ENCODE measurements at regions not wholly inside any gene's neighbourhood (a gene's known extent, or its start where the extent isn't known, plus 50 kb on each side); places are given as distances from the start of the nearest gene placed in this dataset.
A peak's percentile ranks its signal among the peaks of the same experiment; 100 is the strongest.

DNA sequence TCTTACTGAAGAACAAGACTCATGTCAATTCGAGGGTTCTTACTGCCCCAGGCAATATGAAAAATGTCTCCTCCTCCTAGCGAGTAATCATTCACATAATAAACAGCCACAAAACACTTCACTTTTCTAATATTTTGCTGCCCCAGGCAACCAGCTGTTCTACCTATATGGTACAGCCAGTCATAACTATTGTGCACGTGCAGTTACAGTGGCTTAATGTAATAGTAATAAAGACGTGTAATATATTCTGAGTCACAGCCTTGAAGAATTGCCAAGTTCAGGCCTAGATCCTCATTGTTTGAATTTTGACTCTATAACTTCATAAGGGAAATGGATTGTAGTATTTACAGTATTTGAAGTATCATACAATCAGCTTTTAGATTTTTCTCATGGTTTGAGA, 1250.0 kb upstream of the GBE1 start:
- Histone ChIP-seq H3K4me1 (ENCODE audit: control insufficient read depth, insufficient read depth, low read length) (peaks cover 22% of the 10 kb centered on the region), H3K36me3 (ENCODE audit: control insufficient read depth, insufficient read depth, low read length) (no peaks in the 10 kb centered on the region), H3K9me3 (ENCODE audit: control insufficient read depth, insufficient read depth, low read length) (no peaks in the 10 kb centered on the region), H3K27me3 (ENCODE audit: control insufficient read depth, insufficient read depth, low read length) (no peaks in the 10 kb centered on the region), H3K9ac (ENCODE audit: low read depth, low read length) (no peak overlapping the region), H3K4me3 (ENCODE audit: low read depth, low read length) (no peak overlapping the region), H3K27ac (ENCODE audit: low read depth, low read length) (no peak overlapping the region)

DNA sequence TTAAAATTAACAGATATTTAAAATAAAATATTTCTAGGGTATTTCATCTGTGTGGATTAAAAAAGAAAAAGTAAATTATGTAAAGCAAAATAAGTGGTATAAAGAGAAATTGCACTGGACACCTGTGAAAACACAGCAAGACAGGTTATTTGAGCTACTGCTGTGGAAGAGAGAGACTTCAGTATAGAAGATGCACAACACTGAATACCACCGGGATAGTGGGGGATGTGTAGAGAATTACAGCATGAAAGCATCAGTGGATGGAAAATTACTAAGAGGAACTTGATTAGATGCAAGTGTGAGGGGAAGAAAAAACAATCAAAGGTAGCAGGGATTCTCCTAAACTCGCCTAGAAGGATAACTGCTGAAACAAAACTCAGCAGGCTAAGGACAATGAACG, 1242.5 kb upstream of the GBE1 start:
- Histone ChIP-seq H3K4me1 (ENCODE audit: control insufficient read depth, insufficient read depth, low read length) (peaks cover 82% of the 10 kb centered on the region), H3K9me3 (ENCODE audit: control insufficient read depth, insufficient read depth, low read length) (no peaks in the 10 kb centered on the region), H3K4me3 (ENCODE audit: low read depth, low read length) (no peak overlapping the region), H3K27ac (ENCODE audit: low read depth, low read length) (no peak overlapping the region), H3K27me3 (ENCODE audit: control insufficient read depth, insufficient read depth, low read length) (no peaks in the 10 kb centered on the region), H3K36me3 (ENCODE audit: control insufficient read depth, insufficient read depth, low read length) (no peaks in the 10 kb centered on the region), H3K9ac (ENCODE audit: low read depth, low read length) (no peak overlapping the region)

DNA sequence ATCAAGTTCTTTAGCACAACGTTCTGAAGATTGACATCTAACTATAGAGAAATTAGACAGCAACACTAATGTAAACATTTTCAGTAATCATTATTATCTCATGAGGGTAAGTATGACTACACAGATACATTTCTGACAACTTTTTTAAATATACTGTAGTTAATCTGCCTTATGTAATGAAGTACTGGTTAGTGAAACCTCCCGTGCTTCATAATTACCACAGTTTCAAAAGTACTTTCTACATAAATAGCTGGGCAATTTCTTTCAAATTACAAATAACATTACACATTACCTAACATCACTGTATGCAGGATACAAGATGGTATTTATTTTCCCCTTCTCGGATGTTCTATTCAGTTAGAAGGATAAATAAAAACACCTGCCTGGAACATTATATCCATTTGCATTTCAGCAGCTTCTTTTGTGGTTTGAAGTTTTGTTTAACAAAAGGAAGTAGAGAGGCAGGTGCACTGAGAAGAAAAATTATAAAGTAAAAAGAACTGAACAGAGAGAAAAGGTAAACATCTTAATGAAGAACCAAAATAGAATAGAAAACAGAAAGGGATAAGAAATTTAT, 1241.5 kb upstream of the GBE1 start:
- Histone ChIP-seq H3K27ac (ENCODE audit: low read depth, low read length) (no peak overlapping the region), H3K9ac (ENCODE audit: low read depth, low read length) (no peak overlapping the region), H3K4me1 (ENCODE audit: control insufficient read depth, insufficient read depth, low read length) (peaks cover 79% of the 10 kb centered on the region)

DNA sequence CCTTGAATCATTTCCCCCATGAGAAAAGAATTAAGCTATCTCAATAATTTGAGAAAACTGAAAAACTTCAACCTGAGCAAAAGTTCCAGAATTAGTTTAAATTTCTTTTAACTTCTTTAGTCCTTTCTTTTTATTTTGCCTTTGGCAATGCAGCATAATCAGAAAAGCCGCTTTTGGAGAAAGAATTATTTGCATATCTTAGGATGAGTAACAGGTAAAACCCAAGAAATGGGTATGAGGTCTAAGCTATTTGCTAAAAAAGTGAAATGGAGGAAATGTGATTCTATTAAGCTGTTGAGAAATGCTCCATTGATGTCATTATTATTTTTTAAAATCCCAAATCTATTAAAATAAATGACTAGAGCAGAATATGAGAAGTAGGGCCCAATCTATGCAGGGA, 1238.3 kb upstream of the GBE1 start:
- peaks cover 58% of the 10 kb centered on the region for H3K4me1 ChIP-seq (ENCODE audit: control insufficient read depth, insufficient read depth, low read length)
- no peaks in the 10 kb centered on the region for H3K36me3 ChIP-seq (ENCODE audit: control insufficient read depth, insufficient read depth, low read length)
- H3K27ac ChIP-seq (ENCODE audit: low read depth, low read length), result no peak overlapping the region
- no peak overlapping the region for H3K4me3 ChIP-seq (ENCODE audit: low read depth, low read length)
- no peaks in the 10 kb centered on the region for H3K27me3 ChIP-seq (ENCODE audit: control insufficient read depth, insufficient read depth, low read length)
- no peak overlapping the region for H3K9ac ChIP-seq (ENCODE audit: low read depth, low read length)
- no peaks in the 10 kb centered on the region for H3K9me3 ChIP-seq (ENCODE audit: control insufficient read depth, insufficient read depth, low read length)

More for the DNA sequence above, 1241.5 kb upstream of the GBE1 start:
- Histone ChIP-seq H3K9me3 (ENCODE audit: control insufficient read depth, insufficient read depth, low read length) (no peaks in the 10 kb centered on the region), H3K36me3 (ENCODE audit: control insufficient read depth, insufficient read depth, low read length) (no peaks in the 10 kb centered on the region), H3K27me3 (ENCODE audit: control insufficient read depth, insufficient read depth, low read length) (no peaks in the 10 kb centered on the region), H3K4me3 (ENCODE audit: low read depth, low read length) (peak overlapping the region; percentile 31; the same call in 1 of the 2 replicates)

DNA sequence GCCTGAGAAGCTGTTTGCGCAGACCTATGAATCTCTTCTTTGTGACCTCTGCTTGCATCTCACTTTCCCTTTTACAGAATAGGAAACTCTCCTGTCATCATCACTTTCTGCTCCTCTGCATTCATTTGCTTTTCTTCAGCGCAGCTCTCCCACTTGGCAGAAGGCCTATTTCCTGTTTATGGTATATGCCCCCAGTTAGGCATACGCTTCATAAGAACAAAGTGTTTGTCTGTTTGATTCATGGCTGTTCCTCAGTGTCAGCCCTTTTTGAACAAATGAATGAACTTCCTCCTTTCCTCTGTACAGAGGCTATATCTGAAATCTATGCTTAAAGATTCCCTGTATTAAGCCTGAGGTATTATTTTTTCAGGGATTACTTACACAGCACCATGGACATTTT, 1216.9 kb upstream of the GBE1 start:
- H3K9me3 ChIP-seq (ENCODE audit: control insufficient read depth, insufficient read depth, low read length), result no peaks in the 10 kb centered on the region
- H3K27me3 ChIP-seq (ENCODE audit: control insufficient read depth, insufficient read depth, low read length), result no peaks in the 10 kb centered on the region
- H3K4me3 ChIP-seq (ENCODE audit: low read depth, low read length), result no peak overlapping the region
- no peaks in the 10 kb centered on the region for H3K36me3 ChIP-seq (ENCODE audit: control insufficient read depth, insufficient read depth, low read length)
- H3K27ac ChIP-seq (ENCODE audit: low read depth, low read length), result no peak overlapping the region
- H3K4me1 ChIP-seq (ENCODE audit: control insufficient read depth, insufficient read depth, low read length), result peaks cover 14% of the 10 kb centered on the region; the same call in 1 of the 2 replicates
- no peak overlapping the region for H3K9ac ChIP-seq (ENCODE audit: low read depth, low read length)

DNA sequence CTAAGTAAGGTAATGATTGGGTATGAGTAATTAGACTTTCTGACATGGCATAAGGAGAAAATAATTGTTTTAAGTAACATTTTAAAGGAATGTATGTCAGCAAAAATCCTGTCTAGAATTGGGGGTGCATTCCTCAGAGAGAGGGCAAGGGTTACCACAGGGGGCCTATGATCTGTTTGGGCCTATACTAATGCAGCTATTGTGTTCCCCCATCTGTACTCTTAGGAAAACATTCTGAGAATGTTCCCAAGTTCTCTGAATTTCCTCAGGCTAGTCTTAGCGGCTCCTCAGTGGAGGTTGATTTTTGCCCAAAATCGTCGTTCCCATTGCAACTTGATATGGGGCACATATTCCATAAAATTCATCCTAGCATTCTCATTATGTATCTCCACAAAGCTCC, 1216.4 kb upstream of the GBE1 start:
- H3K4me3 ChIP-seq (ENCODE audit: low read depth, low read length), result no peak overlapping the region
- no peaks in the 10 kb centered on the region for H3K9me3 ChIP-seq (ENCODE audit: control insufficient read depth, insufficient read depth, low read length)
- peaks cover 14% of the 10 kb centered on the region; the same call in 1 of the 2 replicates for H3K4me1 ChIP-seq (ENCODE audit: control insufficient read depth, insufficient read depth, low read length)
- no peak overlapping the region for H3K27ac ChIP-seq (ENCODE audit: low read depth, low read length)
- no peaks in the 10 kb centered on the region for H3K27me3 ChIP-seq (ENCODE audit: control insufficient read depth, insufficient read depth, low read length)
- no peak overlapping the region for H3K9ac ChIP-seq (ENCODE audit: low read depth, low read length)
- no peaks in the 10 kb centered on the region for H3K36me3 ChIP-seq (ENCODE audit: control insufficient read depth, insufficient read depth, low read length)

DNA sequence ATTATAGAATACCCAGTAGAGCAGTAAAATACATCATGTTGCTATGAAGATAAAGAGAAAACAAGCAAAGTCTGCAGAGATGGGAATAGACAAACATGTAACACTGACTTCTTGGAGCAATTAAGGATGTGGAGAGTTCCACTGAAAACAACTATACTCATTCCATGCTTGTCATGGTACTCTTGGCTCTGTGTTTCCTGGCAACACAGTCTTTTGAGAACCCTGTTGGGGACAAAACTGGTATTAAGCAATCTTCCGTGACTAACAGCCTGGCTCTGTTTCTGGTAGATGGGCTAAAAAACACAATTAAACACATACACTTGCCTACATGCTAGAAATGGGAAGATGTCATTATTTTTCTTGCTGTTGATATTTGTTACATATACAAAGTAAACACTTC, 1212.3 kb upstream of the GBE1 start:
- Histone ChIP-seq H3K27me3 (ENCODE audit: control insufficient read depth, insufficient read depth, low read length) (no peaks in the 10 kb centered on the region), H3K4me1 (ENCODE audit: control insufficient read depth, insufficient read depth, low read length) (peaks cover 13% of the 10 kb centered on the region; the same call in 1 of the 2 replicates), H3K9ac (ENCODE audit: low read depth, low read length) (no peak overlapping the region), H3K4me3 (ENCODE audit: low read depth, low read length) (no peak overlapping the region), H3K27ac (ENCODE audit: low read depth, low read length) (no peak overlapping the region), H3K36me3 (ENCODE audit: control insufficient read depth, insufficient read depth, low read length) (no peaks in the 10 kb centered on the region), H3K9me3 (ENCODE audit: control insufficient read depth, insufficient read depth, low read length) (no peaks in the 10 kb centered on the region)

DNA sequence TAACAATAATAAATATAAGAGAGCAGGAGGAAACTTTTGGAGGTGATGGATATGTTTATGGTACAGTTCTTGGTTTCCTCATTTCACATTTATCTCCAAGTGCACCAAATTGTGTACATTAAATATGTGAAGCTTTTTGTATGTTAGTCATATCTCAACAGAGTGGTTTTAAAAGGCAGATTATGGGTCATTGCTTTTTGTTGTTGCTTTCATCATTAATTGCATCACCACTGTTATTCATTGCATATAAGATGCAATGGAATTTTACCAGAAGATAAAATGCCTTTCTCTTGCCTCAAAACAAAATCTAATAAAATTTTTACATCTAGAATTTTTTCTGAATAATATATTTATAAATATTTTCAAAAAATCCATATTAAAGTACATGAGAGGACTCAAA, 1198.9 kb upstream of the GBE1 start:
- Histone ChIP-seq H3K27me3 (ENCODE audit: control insufficient read depth, insufficient read depth, low read length) (no peaks in the 10 kb centered on the region), H3K4me3 (ENCODE audit: low read depth, low read length) (no peak overlapping the region), H3K4me1 (ENCODE audit: control insufficient read depth, insufficient read depth, low read length) (peaks cover 16% of the 10 kb centered on the region), H3K36me3 (ENCODE audit: control insufficient read depth, insufficient read depth, low read length) (no peaks in the 10 kb centered on the region), H3K27ac (ENCODE audit: low read depth, low read length) (no peak overlapping the region), H3K9ac (ENCODE audit: low read depth, low read length) (no peak overlapping the region), H3K9me3 (ENCODE audit: control insufficient read depth, insufficient read depth, low read length) (peaks cover 4% of the 10 kb centered on the region; the same call in 1 of the 2 replicates)

DNA sequence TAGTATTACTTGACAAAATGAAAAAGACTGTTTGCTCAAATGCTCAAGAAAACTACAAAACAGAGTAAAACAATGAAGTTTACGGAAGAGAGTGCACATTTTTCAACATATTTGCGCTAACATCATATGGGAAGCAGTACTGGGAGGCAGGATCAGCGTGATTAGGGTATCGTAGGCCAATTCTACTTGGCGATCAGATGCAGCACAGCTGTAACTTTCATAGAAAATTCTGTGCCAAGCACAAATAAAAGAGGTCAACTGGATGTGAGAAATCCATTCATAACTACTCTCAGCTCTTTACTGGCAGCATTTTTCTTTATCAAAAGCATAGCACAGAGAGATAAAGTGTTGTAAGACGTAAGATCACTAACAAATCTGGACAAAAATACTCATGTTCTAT, 1196.3 kb upstream of the GBE1 start:
- H3K9me3 ChIP-seq (ENCODE audit: control insufficient read depth, insufficient read depth, low read length), result peaks cover 5% of the 10 kb centered on the region; the same call in 1 of the 2 replicates
- no peak overlapping the region for H3K27ac ChIP-seq (ENCODE audit: low read depth, low read length)
- H3K36me3 ChIP-seq (ENCODE audit: control insufficient read depth, insufficient read depth, low read length), result no peaks in the 10 kb centered on the region
- H3K9ac ChIP-seq (ENCODE audit: low read depth, low read length), result no peak overlapping the region
- H3K27me3 ChIP-seq (ENCODE audit: control insufficient read depth, insufficient read depth, low read length), result no peaks in the 10 kb centered on the region
- no peak overlapping the region for H3K4me3 ChIP-seq (ENCODE audit: low read depth, low read length)
- peaks cover 4% of the 10 kb centered on the region for H3K4me1 ChIP-seq (ENCODE audit: control insufficient read depth, insufficient read depth, low read length)

DNA sequence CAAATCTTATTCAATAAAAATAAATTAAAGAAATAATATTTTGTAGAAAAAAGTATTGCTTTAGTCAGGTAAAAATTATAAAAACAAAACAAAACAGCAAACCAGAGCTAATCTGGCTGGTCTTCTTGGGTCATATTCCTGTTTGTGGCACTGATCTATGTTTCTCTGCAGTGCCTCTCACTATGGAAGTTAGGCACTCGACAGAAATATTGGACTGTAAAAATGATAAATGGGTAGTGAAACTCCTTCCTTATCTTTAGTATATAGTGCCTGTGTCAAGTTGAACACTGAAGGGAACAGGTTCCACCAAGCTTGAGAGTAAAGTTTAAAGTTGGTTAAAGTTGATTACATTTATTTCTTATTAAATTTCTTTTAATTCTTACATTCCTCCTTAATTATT, 1195.6 kb upstream of the GBE1 start:
- H3K4me3 ChIP-seq (ENCODE audit: low read depth, low read length), result no peak overlapping the region
- H3K9ac ChIP-seq (ENCODE audit: low read depth, low read length), result no peak overlapping the region
- H3K4me1 ChIP-seq (ENCODE audit: control insufficient read depth, insufficient read depth, low read length), result no peaks in the 10 kb centered on the region
- no peak overlapping the region for H3K27ac ChIP-seq (ENCODE audit: low read depth, low read length)
- peaks cover 5% of the 10 kb centered on the region; the same call in 1 of the 2 replicates for H3K9me3 ChIP-seq (ENCODE audit: control insufficient read depth, insufficient read depth, low read length)
- H3K36me3 ChIP-seq (ENCODE audit: control insufficient read depth, insufficient read depth, low read length), result no peaks in the 10 kb centered on the region
- H3K27me3 ChIP-seq (ENCODE audit: control insufficient read depth, insufficient read depth, low read length), result no peaks in the 10 kb centered on the region

DNA sequence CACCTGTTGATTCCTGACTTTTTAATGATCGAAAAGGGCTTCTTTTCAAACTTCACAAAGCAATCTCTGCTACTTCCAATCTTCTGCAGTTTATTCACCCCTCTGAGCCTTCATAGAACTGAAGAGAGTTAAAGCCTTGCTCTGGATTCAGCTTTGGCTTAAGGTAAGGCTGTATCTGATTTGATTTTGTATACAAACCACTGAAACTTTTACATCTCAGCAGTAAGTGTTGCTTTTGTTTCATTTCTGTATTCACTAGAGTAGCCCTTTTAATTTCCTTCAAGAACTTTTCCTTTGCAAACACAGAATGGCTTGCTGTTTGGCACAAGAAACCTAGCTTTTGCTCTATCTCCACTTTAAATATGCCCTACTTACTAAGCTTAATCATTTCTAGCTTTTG, 1193.0 kb upstream of the GBE1 start:
- Histone ChIP-seq H3K27me3 (ENCODE audit: control insufficient read depth, insufficient read depth, low read length) (no peaks in the 10 kb centered on the region), H3K9me3 (ENCODE audit: control insufficient read depth, insufficient read depth, low read length) (peaks cover 5% of the 10 kb centered on the region), H3K27ac (ENCODE audit: low read depth, low read length) (no peak overlapping the region), H3K9ac (ENCODE audit: low read depth, low read length) (no peak overlapping the region), H3K4me1 (ENCODE audit: control insufficient read depth, insufficient read depth, low read length) (no peaks in the 10 kb centered on the region), H3K4me3 (ENCODE audit: low read depth, low read length) (no peak overlapping the region), H3K36me3 (ENCODE audit: control insufficient read depth, insufficient read depth, low read length) (no peaks in the 10 kb centered on the region)
